PC-9 (cell line): ENCODE measurements at regions not wholly inside any gene's neighbourhood (a gene's known extent, or its start where the extent isn't known, plus 50 kb on each side); places are given as distances from the start of the nearest gene placed in this dataset.

ENCODE experiments used
- BruUV-seq: library from RNA; stranded (reverse); fragments of 400-500 nt; replicated peaks from 2 replicates; lab custom pipeline; 2021; lab: Mats Ljungman, UMichigan
- CTCF ChIA-PET: fragments of 300-600 bp; sonication (Branson Sonifier 250); formaldehyde crosslinking; loops from one replicate; lab custom pipeline; 2022; ENCODE audit warnings: antibody characterized with exemption; lab: Charles Lee
- POLR2A ChIA-PET: fragments of 300-600 bp; sonication (Branson Sonifier 250); formaldehyde crosslinking; loops from one replicate; lab custom pipeline; 2022; ENCODE audit warnings: antibody characterized with exemption; ENCODE audit not compliant: unreplicated experiment; lab: Charles Lee
- DNase-seq, 2 experiments: peaks; one replicate each; pipeline versions ENCODE4 v3.0.0 to v3.0.0-alpha.2; 2015 to 2022; ENCODE audit warnings: mixed read lengths in 1 of 2
- H2AFZ ChIP-seq: fragments of 200-600 bp; sonication (generic); 2 replicates; pipeline ENCODE4 v1.8.1; 2017; ENCODE audit warnings: antibody characterized with exemption
- H3F3A ChIP-seq: fragments of 200-600 bp; sonication (generic); 2 replicates; pipeline ENCODE4 v1.8.1; 2017; ENCODE audit warnings: antibody characterized with exemption, mild to moderate bottlenecking, low read depth; ENCODE audit not compliant: insufficient read depth
- H3K27ac ChIP-seq: fragments of 200-600 bp; sonication (generic); 2 replicates; pipeline ENCODE4 v1.6.1; 2016; ENCODE audit warnings: mixed run types
- H3K27me3 ChIP-seq: fragments of 200-600 bp; sonication (generic); 2 replicates; pipeline ENCODE4 v1.6.1; 2016; ENCODE audit warnings: low read depth, mixed run types; ENCODE audit not compliant: insufficient read depth
- H3K36me3 ChIP-seq: fragments of 200-600 bp; sonication (generic); 2 replicates; pipeline ENCODE4 v1.6.1; 2016; ENCODE audit warnings: low read depth, mixed run types
- H3K4me1 ChIP-seq: fragments of 200-600 bp; sonication (generic); replicated peaks from 2 replicates; pipeline ENCODE4 v1.6.1; 2016; ENCODE audit warnings: mixed run types; ENCODE audit not compliant: insufficient read depth
- H3K4me2 ChIP-seq: fragments of 200-600 bp; sonication (generic); 2 replicates; pipeline ENCODE4 v1.6.1; 2017; ENCODE audit warnings: mixed run types
- H3K4me3 ChIP-seq: fragments of 200-600 bp; sonication (generic); 2 replicates; pipeline ENCODE4 v1.6.1; 2016; ENCODE audit warnings: mixed run types
- H3K79me2 ChIP-seq: fragments of 200-600 bp; sonication (generic); 2 replicates; pipeline ENCODE4 v1.6.1; 2017; ENCODE audit warnings: low read depth, mixed run types
- H3K9me2 ChIP-seq: fragments of 200-600 bp; sonication (generic); 2 replicates; pipeline ENCODE4 v1.8.1; 2017; ENCODE audit warnings: mild to moderate bottlenecking; ENCODE audit not compliant: insufficient read depth
- H3K9me3 ChIP-seq: fragments of 200-600 bp; sonication (generic); 2 replicates; pipeline ENCODE4 v1.8.1; 2016; ENCODE audit warnings: low read depth; ENCODE audit not compliant: insufficient read depth
- H4K20me1 ChIP-seq: fragments of 200-600 bp; sonication (generic); 2 replicates; pipeline ENCODE4 v1.8.1; 2017; ENCODE audit not compliant: insufficient read depth
- EZH2 ChIP-seq: fragments of 200-600 bp; sonication (generic); IDR thresholded peaks from 2 replicates; pipeline ENCODE4 v1.8.0; 2017; ENCODE audit warnings: antibody characterized with exemption, low read depth
- intact Hi-C: fragments of 100-400 bp; cut with micrococcal nuclease; formaldehyde crosslinking; loops from one replicate; pipeline ENCODE4 v1.10.0; 2022; ENCODE audit not compliant: unreplicated experiment
- TF ChIP-seq, protein P1 (sequence below): fragments of 200-600 bp; sonication (generic); conservative IDR thresholded peaks from 2 replicates; pipeline ENCODE4 v1.6.1; 2017; ENCODE audit warnings: mixed run types, antibody characterized with exemption, mild to moderate bottlenecking, moderate library complexity

DNA sequence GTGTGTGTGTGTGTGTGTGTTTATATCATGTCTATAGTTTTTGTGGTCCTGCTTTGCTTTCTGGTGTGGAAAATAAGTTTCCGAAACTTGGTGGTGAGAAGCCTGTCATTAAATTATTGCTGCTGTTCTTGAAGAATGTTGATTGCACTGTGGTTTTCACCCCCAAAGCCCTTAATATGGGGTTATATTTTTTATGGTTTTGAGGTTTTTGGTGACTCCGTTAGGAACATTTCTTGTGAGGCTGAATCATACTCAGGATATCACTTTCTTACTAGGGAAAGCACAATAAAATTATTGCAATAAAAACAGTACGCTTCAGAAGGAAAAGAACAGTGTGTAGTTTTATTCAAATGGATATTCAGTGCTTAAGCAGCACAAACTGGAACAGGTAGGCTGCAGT lies 539.1 kb upstream of the MAGEB18 start:
- Histone ChIP-seq H3K36me3 (no peaks in the 10 kb centered on the region), H3K4me1 (no peaks in the 10 kb centered on the region), H3K9me2 (no peaks in the 10 kb centered on the region; the same call in 1 of the 2 replicates), H3K27me3 (no peaks in the 10 kb centered on the region), H3K79me2 (no peaks in the 10 kb centered on the region), H3F3A (no peaks in the 10 kb centered on the region), H3K27ac (no peak overlapping the region), H2AFZ (no peak overlapping the region), H4K20me1 (no peaks in the 10 kb centered on the region), H3K9me3 (no peaks in the 10 kb centered on the region), H3K4me2 (no peak overlapping the region), H3K4me3 (no peak overlapping the region)
- intact Hi-C loops = no loop called here
- POLR2A ChIA-PET = no interaction called here
- TF ChIP-seq, protein P1, sequence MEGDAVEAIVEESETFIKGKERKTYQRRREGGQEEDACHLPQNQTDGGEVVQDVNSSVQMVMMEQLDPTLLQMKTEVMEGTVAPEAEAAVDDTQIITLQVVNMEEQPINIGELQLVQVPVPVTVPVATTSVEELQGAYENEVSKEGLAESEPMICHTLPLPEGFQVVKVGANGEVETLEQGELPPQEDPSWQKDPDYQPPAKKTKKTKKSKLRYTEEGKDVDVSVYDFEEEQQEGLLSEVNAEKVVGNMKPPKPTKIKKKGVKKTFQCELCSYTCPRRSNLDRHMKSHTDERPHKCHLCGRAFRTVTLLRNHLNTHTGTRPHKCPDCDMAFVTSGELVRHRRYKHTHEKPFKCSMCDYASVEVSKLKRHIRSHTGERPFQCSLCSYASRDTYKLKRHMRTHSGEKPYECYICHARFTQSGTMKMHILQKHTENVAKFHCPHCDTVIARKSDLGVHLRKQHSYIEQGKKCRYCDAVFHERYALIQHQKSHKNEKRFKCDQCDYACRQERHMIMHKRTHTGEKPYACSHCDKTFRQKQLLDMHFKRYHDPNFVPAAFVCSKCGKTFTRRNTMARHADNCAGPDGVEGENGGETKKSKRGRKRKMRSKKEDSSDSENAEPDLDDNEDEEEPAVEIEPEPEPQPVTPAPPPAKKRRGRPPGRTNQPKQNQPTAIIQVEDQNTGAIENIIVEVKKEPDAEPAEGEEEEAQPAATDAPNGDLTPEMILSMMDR = no peak
- BruUV-seq = no TSS peak
- CTCF ChIA-PET = no interaction called here
- DNase-seq = no peak

DNA sequence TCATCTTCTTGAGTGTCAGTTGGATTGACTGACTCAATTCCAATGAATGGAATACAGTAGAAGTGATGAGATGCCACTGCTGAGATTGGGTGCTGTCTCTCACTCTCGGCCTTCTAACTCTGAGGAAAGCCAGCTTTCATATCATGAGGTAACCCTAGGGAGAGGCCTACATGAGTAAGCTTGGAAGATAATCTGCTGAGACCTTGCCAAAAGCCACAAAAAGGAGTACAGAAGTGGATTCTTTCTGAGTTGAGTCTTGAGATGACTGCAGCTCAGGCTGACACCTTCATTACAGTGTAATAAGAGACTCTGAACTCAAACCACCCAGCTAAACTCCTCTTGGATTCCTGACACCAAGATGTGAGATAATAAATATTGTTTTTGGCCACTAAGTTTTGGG lies 537.4 kb upstream of the MAGEB18 start:
- H4K20me1 ChIP-seq = no peaks in the 10 kb centered on the region
- H3K27ac ChIP-seq = no peak overlapping the region
- no peaks in the 10 kb centered on the region for H3K79me2 ChIP-seq
- POLR2A ChIA-PET = no interaction called here
- H3K9me3 ChIP-seq = no peaks in the 10 kb centered on the region
- DNase-seq = no peak
- BruUV-seq = no TSS peak
- TF ChIP-seq, protein P1 = no peak
- no peak for TF ChIP-seq EZH2
- H3K4me1 ChIP-seq = no peaks in the 10 kb centered on the region
- H3K4me3 ChIP-seq = no peak overlapping the region
- no peak overlapping the region for H2AFZ ChIP-seq
- no peaks in the 10 kb centered on the region; the same call in 1 of the 2 replicates for H3K9me2 ChIP-seq
- no peaks in the 10 kb centered on the region for H3K27me3 ChIP-seq
- H3F3A ChIP-seq = no peaks in the 10 kb centered on the region
- CTCF ChIA-PET = no interaction called here
- no peak overlapping the region for H3K4me2 ChIP-seq
- intact Hi-C loops = no loop called here
- H3K36me3 ChIP-seq = no peaks in the 10 kb centered on the region

GRCh38 chrX:25601323-25601722 lies 536.8 kb upstream of the MAGEB18 start:
- H3K79me2 ChIP-seq = no peaks in the 10 kb centered on the region
- no peak overlapping the region for H3K4me3 ChIP-seq
- no peak for DNase-seq
- no peak overlapping the region for H3K27ac ChIP-seq
- no peak for TF ChIP-seq EZH2
- TF ChIP-seq, protein P1 = no peak
- no peaks in the 10 kb centered on the region for H3K36me3 ChIP-seq
- BruUV-seq = no TSS peak
- no peaks in the 10 kb centered on the region; the same call in 1 of the 2 replicates for H3K9me2 ChIP-seq
- POLR2A ChIA-PET = no interaction called here
- no peaks in the 10 kb centered on the region for H3K9me3 ChIP-seq
- no peaks in the 10 kb centered on the region for H3F3A ChIP-seq
- H3K4me2 ChIP-seq = no peak overlapping the region
- H3K4me1 ChIP-seq = no peaks in the 10 kb centered on the region
- H4K20me1 ChIP-seq = no peaks in the 10 kb centered on the region
- no peaks in the 10 kb centered on the region for H3K27me3 ChIP-seq
- CTCF ChIA-PET = no interaction called here
- no peak overlapping the region for H2AFZ ChIP-seq
- intact Hi-C loops = no loop called here
